ENCODE measurements at regions not wholly inside any gene's neighbourhood (a gene's known extent, or its start where the extent isn't known, plus 50 kb on each side); places are given as distances from the start of the nearest gene placed in this dataset.

DNA sequence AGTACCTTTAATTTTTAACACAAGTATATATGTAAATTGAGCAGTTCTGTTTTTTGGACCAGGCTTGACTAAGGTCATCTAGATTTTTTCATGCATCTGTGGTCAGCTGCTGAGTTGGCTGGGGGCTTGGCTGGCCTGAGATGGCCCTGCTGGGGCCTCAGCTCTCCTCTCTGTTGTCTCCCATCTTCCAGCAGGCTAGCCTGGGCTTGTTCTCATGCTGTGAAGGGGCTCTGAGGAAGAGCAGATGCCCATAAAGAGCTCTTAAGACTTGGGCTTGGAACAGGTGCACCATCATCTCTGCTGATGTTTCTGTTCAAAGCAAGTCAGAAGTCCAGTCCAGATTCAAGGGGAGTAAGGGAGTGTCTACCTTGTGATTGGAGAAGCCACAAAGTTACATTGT, 51.2 kb upstream of the TNR start:
- TF ChIP-seq, protein P1, sequence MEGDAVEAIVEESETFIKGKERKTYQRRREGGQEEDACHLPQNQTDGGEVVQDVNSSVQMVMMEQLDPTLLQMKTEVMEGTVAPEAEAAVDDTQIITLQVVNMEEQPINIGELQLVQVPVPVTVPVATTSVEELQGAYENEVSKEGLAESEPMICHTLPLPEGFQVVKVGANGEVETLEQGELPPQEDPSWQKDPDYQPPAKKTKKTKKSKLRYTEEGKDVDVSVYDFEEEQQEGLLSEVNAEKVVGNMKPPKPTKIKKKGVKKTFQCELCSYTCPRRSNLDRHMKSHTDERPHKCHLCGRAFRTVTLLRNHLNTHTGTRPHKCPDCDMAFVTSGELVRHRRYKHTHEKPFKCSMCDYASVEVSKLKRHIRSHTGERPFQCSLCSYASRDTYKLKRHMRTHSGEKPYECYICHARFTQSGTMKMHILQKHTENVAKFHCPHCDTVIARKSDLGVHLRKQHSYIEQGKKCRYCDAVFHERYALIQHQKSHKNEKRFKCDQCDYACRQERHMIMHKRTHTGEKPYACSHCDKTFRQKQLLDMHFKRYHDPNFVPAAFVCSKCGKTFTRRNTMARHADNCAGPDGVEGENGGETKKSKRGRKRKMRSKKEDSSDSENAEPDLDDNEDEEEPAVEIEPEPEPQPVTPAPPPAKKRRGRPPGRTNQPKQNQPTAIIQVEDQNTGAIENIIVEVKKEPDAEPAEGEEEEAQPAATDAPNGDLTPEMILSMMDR (conservative IDR thresholded peaks at IDR 0.05; ENCODE audit: low read depth, low read length): no peak
- H3K4me3 ChIP-seq (ENCODE audit: low read depth, low read length): no peak overlapping the region
- no peak for DNase-seq (ENCODE audit: low read depth)

GRCh38 chr1:175793617-175794016, 50.2 kb upstream of the TNR start:
- no peak for DNase-seq (ENCODE audit: low read depth)
- no peak overlapping the region for H3K4me3 ChIP-seq (ENCODE audit: low read depth, low read length)
- TF ChIP-seq, protein P1 (conservative IDR thresholded peaks at IDR 0.05; ENCODE audit: low read depth, low read length): no peak
